ENCODE measurements at regions not wholly inside any gene's neighbourhood (a gene's known extent, or its start where the extent isn't known, plus 50 kb on each side); places are given as distances from the start of the nearest gene placed in this dataset.

GRCh38 chr16:5789033-5789432 is 691.4 kb upstream of the EEF2KMT start:
- TF ChIP-seq CTCF (IDR thresholded peaks at IDR 0.05) = no peak
- TF ChIP-seq POLR2A (IDR thresholded peaks at IDR 0.05) = no peak
